ENCODE measurements at regions not wholly inside any gene's neighbourhood (a gene's known extent, or its start where the extent isn't known, plus 50 kb on each side); places are given as distances from the start of the nearest gene placed in this dataset.

- Histone ChIP-seq H3K27me3 (ENCODE audit: control insufficient read depth, insufficient read depth, low read length, poor library complexity, severe bottlenecking) (no peaks in the 10 kb centered on the region), H3K36me3 (ENCODE audit: control insufficient read depth, insufficient read depth, low read length) (no peaks in the 10 kb centered on the region), H3K4me3 (ENCODE audit: insufficient read depth, low read depth, low read length) (no peak overlapping the region), H3K27ac (ENCODE audit: insufficient read depth, low read depth, low read length, poor library complexity, severe bottlenecking) (no peak overlapping the region), H3K4me1 (ENCODE audit: control insufficient read depth, insufficient read depth, low read length) (no peaks in the 10 kb centered on the region), H3K9me3 (ENCODE audit: control insufficient read depth, low read length) (no peaks in the 10 kb centered on the region)
- WGBS, 2 experiments: no CpG with 5 or more reads among the region's 1 CpG
These were observed 1243.8 kb upstream of the ADGRL3 start for GRCh38 chr4:59956366-59956765.

- no peaks in the 10 kb centered on the region for H3K4me1 ChIP-seq (ENCODE audit: control insufficient read depth, insufficient read depth, low read length)
- WGBS, 2 experiments: 90 to 91% methylated on average over 6 of the region's 6 CpGs
- H3K4me3 ChIP-seq (ENCODE audit: insufficient read depth, low read depth, low read length): no peak overlapping the region
- H3K9me3 ChIP-seq (ENCODE audit: control insufficient read depth, low read length): no peaks in the 10 kb centered on the region
- no peaks in the 10 kb centered on the region for H3K36me3 ChIP-seq (ENCODE audit: control insufficient read depth, insufficient read depth, low read length)
- H3K27me3 ChIP-seq (ENCODE audit: control insufficient read depth, insufficient read depth, low read length, poor library complexity, severe bottlenecking): no peaks in the 10 kb centered on the region
- H3K27ac ChIP-seq (ENCODE audit: insufficient read depth, low read depth, low read length, poor library complexity, severe bottlenecking): no peak overlapping the region
These were observed 1240.0 kb upstream of the ADGRL3 start for GRCh38 chr4:59960143-59960542.

GRCh38 chr4:59966758-59967157, 1233.4 kb upstream of the ADGRL3 start:
- Histone ChIP-seq H3K27ac (ENCODE audit: insufficient read depth, low read depth, low read length, poor library complexity, severe bottlenecking) (no peak overlapping the region), H3K36me3 (ENCODE audit: control insufficient read depth, insufficient read depth, low read length) (no peaks in the 10 kb centered on the region), H3K4me1 (ENCODE audit: control insufficient read depth, insufficient read depth, low read length) (no peaks in the 10 kb centered on the region), H3K9me3 (ENCODE audit: control insufficient read depth, low read length) (no peaks in the 10 kb centered on the region), H3K4me3 (ENCODE audit: insufficient read depth, low read depth, low read length) (no peak overlapping the region), H3K27me3 (ENCODE audit: control insufficient read depth, insufficient read depth, low read length, poor library complexity, severe bottlenecking) (no peaks in the 10 kb centered on the region)

- no peaks in the 10 kb centered on the region for H3K9me3 ChIP-seq (ENCODE audit: control insufficient read depth, low read length)
- no peak overlapping the region for H3K27ac ChIP-seq (ENCODE audit: insufficient read depth, low read depth, low read length, poor library complexity, severe bottlenecking)
- H3K36me3 ChIP-seq (ENCODE audit: control insufficient read depth, insufficient read depth, low read length): no peaks in the 10 kb centered on the region
- no peaks in the 10 kb centered on the region for H3K27me3 ChIP-seq (ENCODE audit: control insufficient read depth, insufficient read depth, low read length, poor library complexity, severe bottlenecking)
- no peaks in the 10 kb centered on the region for H3K4me1 ChIP-seq (ENCODE audit: control insufficient read depth, insufficient read depth, low read length)
- no peak overlapping the region for H3K4me3 ChIP-seq (ENCODE audit: insufficient read depth, low read depth, low read length)
- WGBS, 2 experiments: 91 to 97% methylated on average over 5 of the region's 5 CpGs
These were observed 1231.3 kb upstream of the ADGRL3 start for GRCh38 chr4:59968796-59969195.

GRCh38 chr4:59969909-59970308, 1230.2 kb upstream of the ADGRL3 start:
- 97% methylated on average over 3 of the region's 3 CpGs for WGBS, 2 experiments
- H3K27ac ChIP-seq (ENCODE audit: insufficient read depth, low read depth, low read length, poor library complexity, severe bottlenecking): no peak overlapping the region
- H3K9me3 ChIP-seq (ENCODE audit: control insufficient read depth, low read length): no peaks in the 10 kb centered on the region
- no peaks in the 10 kb centered on the region for H3K27me3 ChIP-seq (ENCODE audit: control insufficient read depth, insufficient read depth, low read length, poor library complexity, severe bottlenecking)
- H3K36me3 ChIP-seq (ENCODE audit: control insufficient read depth, insufficient read depth, low read length): no peaks in the 10 kb centered on the region
- no peak overlapping the region for H3K4me3 ChIP-seq (ENCODE audit: insufficient read depth, low read depth, low read length)
- H3K4me1 ChIP-seq (ENCODE audit: control insufficient read depth, insufficient read depth, low read length): no peaks in the 10 kb centered on the region

GRCh38 chr4:59971952-59972351, 1228.2 kb upstream of the ADGRL3 start:
- 96 to 97% methylated on average over 3 of the region's 3 CpGs for WGBS, 2 experiments
- no peak overlapping the region for H3K27ac ChIP-seq (ENCODE audit: insufficient read depth, low read depth, low read length, poor library complexity, severe bottlenecking)

GRCh38 chr4:59973492-59973891, 1226.6 kb upstream of the ADGRL3 start:
- 95 to 100% methylated on average over 1 of the region's 1 CpG for WGBS, 2 experiments
- H3K4me3 ChIP-seq (ENCODE audit: insufficient read depth, low read depth, low read length): no peak overlapping the region
- no peaks in the 10 kb centered on the region for H3K36me3 ChIP-seq (ENCODE audit: control insufficient read depth, insufficient read depth, low read length)

More at GRCh38 chr4:59971952-59972351, 1228.2 kb upstream of the ADGRL3 start:
- no peak overlapping the region for H3K4me3 ChIP-seq (ENCODE audit: insufficient read depth, low read depth, low read length)
- no peaks in the 10 kb centered on the region for H3K9me3 ChIP-seq (ENCODE audit: control insufficient read depth, low read length)
- H3K27me3 ChIP-seq (ENCODE audit: control insufficient read depth, insufficient read depth, low read length, poor library complexity, severe bottlenecking): no peaks in the 10 kb centered on the region
- H3K4me1 ChIP-seq (ENCODE audit: control insufficient read depth, insufficient read depth, low read length): no peaks in the 10 kb centered on the region
- H3K36me3 ChIP-seq (ENCODE audit: control insufficient read depth, insufficient read depth, low read length): no peaks in the 10 kb centered on the region

GRCh38 chr4:59979061-59979460, 1221.1 kb upstream of the ADGRL3 start:
- whole genome bisulfite sequencing, 2 experiments: 87 to 91% methylated on average over 1 of the region's 1 CpG
- Histone ChIP-seq H3K36me3 (ENCODE audit: control insufficient read depth, insufficient read depth, low read length) (no peaks in the 10 kb centered on the region), H3K9me3 (ENCODE audit: control insufficient read depth, low read length) (no peaks in the 10 kb centered on the region)

More at GRCh38 chr4:59973492-59973891, 1226.6 kb upstream of the ADGRL3 start:
- H3K9me3 ChIP-seq (ENCODE audit: control insufficient read depth, low read length): no peaks in the 10 kb centered on the region
- H3K27me3 ChIP-seq (ENCODE audit: control insufficient read depth, insufficient read depth, low read length, poor library complexity, severe bottlenecking): no peaks in the 10 kb centered on the region
- H3K4me1 ChIP-seq (ENCODE audit: control insufficient read depth, insufficient read depth, low read length): no peaks in the 10 kb centered on the region
- H3K27ac ChIP-seq (ENCODE audit: insufficient read depth, low read depth, low read length, poor library complexity, severe bottlenecking): no peak overlapping the region

GRCh38 chr4:59983852-59984251, 1216.3 kb upstream of the ADGRL3 start:
- no peaks in the 10 kb centered on the region for H3K27me3 ChIP-seq (ENCODE audit: control insufficient read depth, insufficient read depth, low read length, poor library complexity, severe bottlenecking)
- H3K4me3 ChIP-seq (ENCODE audit: insufficient read depth, low read depth, low read length): no peak overlapping the region
- WGBS, 2 experiments: 100% methylated on average over 1 of the region's 1 CpG
- no peak overlapping the region for H3K27ac ChIP-seq (ENCODE audit: insufficient read depth, low read depth, low read length, poor library complexity, severe bottlenecking)
- H3K36me3 ChIP-seq (ENCODE audit: control insufficient read depth, insufficient read depth, low read length): no peaks in the 10 kb centered on the region
- H3K9me3 ChIP-seq (ENCODE audit: control insufficient read depth, low read length): peaks cover 2% of the 10 kb centered on the region
- H3K4me1 ChIP-seq (ENCODE audit: control insufficient read depth, insufficient read depth, low read length): no peaks in the 10 kb centered on the region

More at GRCh38 chr4:59979061-59979460, 1221.1 kb upstream of the ADGRL3 start:
- no peaks in the 10 kb centered on the region for H3K27me3 ChIP-seq (ENCODE audit: control insufficient read depth, insufficient read depth, low read length, poor library complexity, severe bottlenecking)
- no peak overlapping the region for H3K4me3 ChIP-seq (ENCODE audit: insufficient read depth, low read depth, low read length)
- no peaks in the 10 kb centered on the region for H3K4me1 ChIP-seq (ENCODE audit: control insufficient read depth, insufficient read depth, low read length)
- no peak overlapping the region for H3K27ac ChIP-seq (ENCODE audit: insufficient read depth, low read depth, low read length, poor library complexity, severe bottlenecking)

GRCh38 chr4:59987289-59987688, 1212.8 kb upstream of the ADGRL3 start:
- Histone ChIP-seq H3K4me3 (ENCODE audit: insufficient read depth, low read depth, low read length) (no peak overlapping the region), H3K36me3 (ENCODE audit: control insufficient read depth, insufficient read depth, low read length) (no peaks in the 10 kb centered on the region), H3K27ac (ENCODE audit: insufficient read depth, low read depth, low read length, poor library complexity, severe bottlenecking) (no peak overlapping the region), H3K4me1 (ENCODE audit: control insufficient read depth, insufficient read depth, low read length) (no peaks in the 10 kb centered on the region), H3K27me3 (ENCODE audit: control insufficient read depth, insufficient read depth, low read length, poor library complexity, severe bottlenecking) (no peaks in the 10 kb centered on the region), H3K9me3 (ENCODE audit: control insufficient read depth, low read length) (peaks cover 2% of the 10 kb centered on the region)
- WGBS, 2 experiments: 95 to 97% methylated on average over 1 of the region's 1 CpG

GRCh38 chr4:59994118-59994517, 1206.0 kb upstream of the ADGRL3 start:
- Histone ChIP-seq H3K27me3 (ENCODE audit: control insufficient read depth, insufficient read depth, low read length, poor library complexity, severe bottlenecking) (no peaks in the 10 kb centered on the region), H3K4me1 (ENCODE audit: control insufficient read depth, insufficient read depth, low read length) (no peaks in the 10 kb centered on the region), H3K4me3 (ENCODE audit: insufficient read depth, low read depth, low read length) (no peak overlapping the region), H3K36me3 (ENCODE audit: control insufficient read depth, insufficient read depth, low read length) (no peaks in the 10 kb centered on the region), H3K9me3 (ENCODE audit: control insufficient read depth, low read length) (no peaks in the 10 kb centered on the region), H3K27ac (ENCODE audit: insufficient read depth, low read depth, low read length, poor library complexity, severe bottlenecking) (no peak overlapping the region)
- 85 to 89% methylated on average over 1 of the region's 1 CpG for WGBS, 2 experiments

Measured in ectodermal cell (in vitro differentiated cells).